GM10266 (cell line): ENCODE measurements at regions not wholly inside any gene's neighbourhood (a gene's known extent, or its start where the extent isn't known, plus 50 kb on each side); places are given as distances from the start of the nearest gene placed in this dataset.

ENCODE experiments used
- DNase-seq: peaks from one replicate; pipeline ENCODE4 v3.0.0; 2012; ENCODE audit errors: extremely low spot score
- TF ChIP-seq, protein P1 (sequence below): IDR thresholded peaks from 2 replicates; pipeline ENCODE4 v1.5.1; 2012; ENCODE audit warnings: mild to moderate bottlenecking, low read depth; ENCODE audit not compliant: control insufficient read depth, insufficient read depth; ENCODE audit errors: missing control alignments

DNA sequence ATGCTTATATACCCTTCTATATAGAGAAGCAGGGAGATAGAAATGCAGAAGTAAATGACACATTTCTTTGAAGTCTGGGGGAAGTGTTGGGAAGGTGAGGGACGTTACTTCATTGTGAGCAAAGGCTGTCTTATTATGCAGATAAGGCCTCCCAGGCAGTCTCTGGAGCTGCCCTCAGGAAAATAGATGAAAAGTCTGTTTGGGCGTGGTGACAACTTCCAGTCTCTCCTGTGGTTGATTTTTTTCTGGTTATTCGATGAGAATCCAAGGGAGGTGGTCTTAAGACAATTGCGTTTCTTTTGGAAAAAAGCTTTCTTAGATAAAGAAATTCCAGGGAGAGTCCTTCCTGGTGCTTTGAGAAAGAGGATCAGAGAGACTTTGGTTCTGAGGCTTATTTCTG, 84.0 kb downstream of the NEUROD6 start:
- no peak for DNase-seq
- TF ChIP-seq, protein P1, sequence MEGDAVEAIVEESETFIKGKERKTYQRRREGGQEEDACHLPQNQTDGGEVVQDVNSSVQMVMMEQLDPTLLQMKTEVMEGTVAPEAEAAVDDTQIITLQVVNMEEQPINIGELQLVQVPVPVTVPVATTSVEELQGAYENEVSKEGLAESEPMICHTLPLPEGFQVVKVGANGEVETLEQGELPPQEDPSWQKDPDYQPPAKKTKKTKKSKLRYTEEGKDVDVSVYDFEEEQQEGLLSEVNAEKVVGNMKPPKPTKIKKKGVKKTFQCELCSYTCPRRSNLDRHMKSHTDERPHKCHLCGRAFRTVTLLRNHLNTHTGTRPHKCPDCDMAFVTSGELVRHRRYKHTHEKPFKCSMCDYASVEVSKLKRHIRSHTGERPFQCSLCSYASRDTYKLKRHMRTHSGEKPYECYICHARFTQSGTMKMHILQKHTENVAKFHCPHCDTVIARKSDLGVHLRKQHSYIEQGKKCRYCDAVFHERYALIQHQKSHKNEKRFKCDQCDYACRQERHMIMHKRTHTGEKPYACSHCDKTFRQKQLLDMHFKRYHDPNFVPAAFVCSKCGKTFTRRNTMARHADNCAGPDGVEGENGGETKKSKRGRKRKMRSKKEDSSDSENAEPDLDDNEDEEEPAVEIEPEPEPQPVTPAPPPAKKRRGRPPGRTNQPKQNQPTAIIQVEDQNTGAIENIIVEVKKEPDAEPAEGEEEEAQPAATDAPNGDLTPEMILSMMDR = no peak

DNA sequence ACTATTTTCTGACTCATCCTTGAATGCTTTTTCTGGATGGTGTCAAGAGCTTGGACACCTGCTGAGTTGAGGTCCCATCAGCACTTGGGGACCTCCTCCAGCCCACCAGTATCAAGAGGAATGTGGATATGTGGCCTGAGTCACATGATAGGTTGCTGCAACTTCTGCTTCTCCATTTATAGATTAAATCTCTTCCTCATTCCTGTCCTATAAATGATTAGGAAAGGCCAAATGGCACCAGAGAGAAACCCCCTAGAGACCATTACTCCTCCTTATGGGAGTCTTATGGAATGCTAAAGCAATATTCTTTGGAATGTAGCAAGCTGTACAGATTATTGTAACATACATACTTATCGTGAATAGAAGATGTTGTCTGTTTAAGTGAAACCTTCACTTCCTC, 85.6 kb downstream of the NEUROD6 start:
- TF ChIP-seq, protein P1 = no peak
- DNase-seq = no peak

DNA sequence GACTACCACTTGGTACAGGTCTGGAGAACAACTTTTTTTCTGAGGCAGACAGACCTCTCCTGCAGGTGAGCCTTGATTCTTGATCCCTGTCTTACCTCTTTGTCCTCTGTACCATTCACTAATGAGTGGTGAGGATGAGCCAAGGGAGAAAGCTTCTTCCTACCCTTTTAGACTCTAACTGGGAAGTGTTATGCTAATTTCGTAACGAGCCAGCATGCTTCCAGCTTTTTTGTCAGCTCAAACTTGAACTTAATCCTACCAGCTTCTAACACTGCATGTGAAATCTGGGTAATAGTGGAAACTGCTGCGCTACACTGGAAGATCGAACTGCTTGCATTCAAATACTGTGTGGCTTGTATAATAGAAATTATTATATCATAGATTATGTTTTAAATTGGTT, 87.0 kb downstream of the NEUROD6 start:
- DNase-seq = no peak
- TF ChIP-seq, protein P1 = no peak

DNA sequence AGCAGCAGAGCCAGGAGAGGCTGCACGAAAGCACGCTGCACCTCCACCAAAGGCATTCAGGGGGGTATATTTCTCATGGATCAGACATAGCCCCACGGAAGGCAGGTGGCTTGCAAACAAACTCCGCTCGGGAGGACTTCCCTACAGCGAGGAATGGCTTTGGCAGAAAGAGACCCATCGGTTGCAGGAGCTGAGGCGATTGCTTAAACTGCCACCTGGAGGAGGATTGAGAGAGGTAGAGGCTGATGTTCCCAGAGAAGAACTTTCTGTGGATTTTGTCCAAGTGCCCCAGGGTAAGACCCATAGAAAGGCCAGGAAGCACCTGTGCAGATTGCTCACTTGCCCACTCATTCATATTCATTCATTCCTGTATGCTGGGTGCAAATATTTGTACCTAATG, 89.1 kb downstream of the NEUROD6 start:
- TF ChIP-seq, protein P1 = no peak
- DNase-seq = no peak

DNA sequence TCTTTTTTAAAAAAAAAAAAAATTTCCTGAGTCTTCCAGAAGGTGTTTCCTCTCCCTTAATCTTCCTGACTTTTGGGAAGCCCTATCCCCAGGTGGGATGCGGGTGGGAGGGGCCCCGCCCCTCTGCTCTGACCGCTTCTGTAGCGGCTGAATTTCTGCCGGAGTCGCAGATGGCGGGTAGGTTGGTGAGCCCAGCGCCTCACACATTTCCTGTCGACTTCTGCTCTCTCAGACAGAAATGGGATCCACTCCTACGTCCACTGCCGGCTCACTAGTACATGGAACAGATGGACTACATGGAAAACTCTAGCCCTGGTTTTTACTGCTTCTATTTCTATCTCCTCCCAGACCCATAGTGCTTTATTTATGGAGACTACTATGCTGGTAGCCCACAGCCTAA, 90.9 kb downstream of the NEUROD6 start:
- no peak for DNase-seq
- TF ChIP-seq, protein P1 = no peak

DNA sequence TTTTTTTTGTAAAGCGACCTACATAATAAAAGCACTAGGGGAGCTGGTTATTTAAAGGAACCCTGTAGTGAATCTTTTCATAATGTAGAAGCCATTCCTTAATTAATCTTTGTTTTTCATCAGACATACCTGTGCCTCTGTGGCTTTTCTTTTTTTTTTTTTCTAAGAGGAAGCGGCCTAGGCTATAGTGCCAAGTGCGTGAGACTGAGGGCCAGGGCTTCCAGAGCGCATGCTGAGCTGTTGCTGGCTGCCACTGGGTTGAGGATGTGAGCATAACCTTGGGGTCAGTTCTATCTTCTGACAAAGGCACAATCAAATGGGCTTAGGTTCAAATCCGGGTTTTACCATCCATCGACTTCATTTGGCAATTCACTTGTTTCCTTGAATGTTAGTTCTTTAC, 103.7 kb downstream of the NEUROD6 start:
- DNase-seq = no peak
- TF ChIP-seq, protein P1 = no peak

DNA sequence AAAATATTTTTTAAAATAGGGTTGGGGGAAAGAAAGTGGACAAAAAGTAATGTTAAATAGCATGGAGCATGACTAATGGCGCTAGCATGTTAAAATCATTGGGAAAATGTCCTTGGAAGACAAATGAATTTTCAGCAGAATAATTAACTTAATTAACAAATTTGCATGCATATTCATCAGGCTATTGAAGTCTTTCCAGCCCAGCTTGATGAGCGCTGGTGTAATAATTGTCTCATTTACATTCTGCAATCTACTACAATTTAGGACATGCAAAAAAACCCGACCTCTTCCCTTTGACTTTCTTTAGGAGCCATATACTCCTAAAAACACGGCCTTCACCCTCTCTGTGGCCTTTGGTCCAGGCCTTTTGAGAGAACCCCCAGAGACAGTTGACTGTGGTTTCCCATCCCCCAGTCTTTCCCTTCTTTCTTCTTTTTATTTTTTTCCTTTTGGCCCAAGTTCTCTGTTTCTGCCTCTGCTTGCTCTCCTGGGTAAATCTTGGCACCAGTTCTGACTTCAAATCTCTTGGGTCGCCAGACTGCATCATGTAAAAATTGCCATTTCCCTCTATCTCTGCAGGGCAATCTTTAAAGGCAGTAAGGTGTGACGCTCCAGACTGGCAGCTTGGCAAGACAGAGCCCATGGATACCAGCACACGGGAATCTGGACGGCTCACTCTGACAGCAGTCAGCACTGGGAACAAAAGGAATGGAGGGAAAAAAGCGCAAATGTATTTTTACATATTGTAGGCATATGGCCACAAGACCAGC, 105.5 kb downstream of the NEUROD6 start:
- no peak for DNase-seq

More for the DNA sequence above, 105.5 kb downstream of the NEUROD6 start:
- TF ChIP-seq, protein P1 = no peak
